ENCODE measurements at regions not wholly inside any gene's neighbourhood (a gene's known extent, or its start where the extent isn't known, plus 50 kb on each side); places are given as distances from the start of the nearest gene placed in this dataset.

DNA sequence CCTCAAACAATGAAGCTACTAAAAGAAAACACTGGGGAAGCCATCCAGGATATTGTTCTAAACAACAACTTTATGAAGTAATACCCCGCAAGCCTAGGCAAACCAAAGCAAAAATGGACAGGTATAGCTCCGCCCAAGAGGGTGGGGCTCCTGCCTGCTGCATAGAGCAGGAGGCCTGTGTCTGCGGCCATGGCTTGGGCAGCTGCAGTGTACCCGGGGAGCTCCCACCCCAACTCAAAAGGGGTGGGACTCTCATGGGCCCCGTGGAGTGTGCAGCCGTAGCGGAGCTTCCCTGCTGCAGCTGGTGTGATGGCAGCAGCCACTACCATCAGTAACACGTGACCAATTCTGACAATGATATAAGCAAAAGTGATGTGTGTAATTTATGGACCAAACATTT lies 264.2 kb upstream of the KITLG start:
- no peaks in the 10 kb centered on the region for H3K79me2 ChIP-seq

DNA sequence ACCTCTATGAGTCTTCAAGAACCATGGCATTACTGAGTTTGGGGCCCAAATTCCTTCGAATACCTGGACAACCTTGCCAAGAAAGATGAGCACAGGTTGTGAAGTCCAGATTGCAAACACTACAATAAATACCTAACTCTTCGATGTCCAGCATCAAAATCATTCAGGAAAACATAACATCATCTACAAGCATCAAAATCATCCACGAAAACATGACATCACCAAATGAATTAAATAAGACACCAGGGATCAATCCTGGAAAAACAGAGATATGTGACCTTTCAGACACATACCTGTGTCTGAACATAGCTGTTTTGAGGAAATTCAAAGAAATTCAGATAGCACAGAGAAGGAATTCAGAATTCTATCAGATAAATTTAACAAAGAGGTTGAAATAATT lies 262.0 kb upstream of the KITLG start:
- H3K4me3 ChIP-seq: no peak overlapping the region
- TF ChIP-seq, protein P1, sequence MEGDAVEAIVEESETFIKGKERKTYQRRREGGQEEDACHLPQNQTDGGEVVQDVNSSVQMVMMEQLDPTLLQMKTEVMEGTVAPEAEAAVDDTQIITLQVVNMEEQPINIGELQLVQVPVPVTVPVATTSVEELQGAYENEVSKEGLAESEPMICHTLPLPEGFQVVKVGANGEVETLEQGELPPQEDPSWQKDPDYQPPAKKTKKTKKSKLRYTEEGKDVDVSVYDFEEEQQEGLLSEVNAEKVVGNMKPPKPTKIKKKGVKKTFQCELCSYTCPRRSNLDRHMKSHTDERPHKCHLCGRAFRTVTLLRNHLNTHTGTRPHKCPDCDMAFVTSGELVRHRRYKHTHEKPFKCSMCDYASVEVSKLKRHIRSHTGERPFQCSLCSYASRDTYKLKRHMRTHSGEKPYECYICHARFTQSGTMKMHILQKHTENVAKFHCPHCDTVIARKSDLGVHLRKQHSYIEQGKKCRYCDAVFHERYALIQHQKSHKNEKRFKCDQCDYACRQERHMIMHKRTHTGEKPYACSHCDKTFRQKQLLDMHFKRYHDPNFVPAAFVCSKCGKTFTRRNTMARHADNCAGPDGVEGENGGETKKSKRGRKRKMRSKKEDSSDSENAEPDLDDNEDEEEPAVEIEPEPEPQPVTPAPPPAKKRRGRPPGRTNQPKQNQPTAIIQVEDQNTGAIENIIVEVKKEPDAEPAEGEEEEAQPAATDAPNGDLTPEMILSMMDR (IDR thresholded peaks at IDR 0.05; ENCODE audit: poor library complexity): no peak
- TF ChIP-seq EZH2phosphoT487 (IDR thresholded peaks at IDR 0.05; ENCODE audit: low read depth, severe bottlenecking, unreplicated experiment) (no peak), EZH2 (IDR thresholded peaks at IDR 0.05; ENCODE audit: borderline replicate concordance) (no peak)
- no peaks in the 10 kb centered on the region for H3K9me2 ChIP-seq (replicated peaks; ENCODE audit: insufficient read depth)
- no peak overlapping the region for H2AFZ ChIP-seq
- H3K9me3 ChIP-seq (ENCODE audit: low read depth): no peaks in the 10 kb centered on the region
- WGBS (ENCODE audit: low lambda C conversion rate, missing lambda C conversion rate): 95% methylated on average over 3 of the region's 3 CpGs
- H3K36me3 ChIP-seq (replicated peaks; ENCODE audit: insufficient read depth, low read depth): no peaks in the 10 kb centered on the region
- no peaks in the 10 kb centered on the region for H3K27me3 ChIP-seq
- H3K4me1 ChIP-seq (ENCODE audit: insufficient read depth): no peaks in the 10 kb centered on the region
- H3K79me2 ChIP-seq: no peaks in the 10 kb centered on the region
- no peak overlapping the region for H3K27ac ChIP-seq
- DNase-seq (ENCODE audit: low spot score): no peak
- H3K4me2 ChIP-seq: no peak overlapping the region
- no peaks in the 10 kb centered on the region for H4K20me1 ChIP-seq (ENCODE audit: insufficient read depth, poor library complexity, severe bottlenecking)

More for the DNA sequence above, 264.2 kb upstream of the KITLG start:
- TF ChIP-seq, protein P1 (IDR thresholded peaks at IDR 0.05; ENCODE audit: poor library complexity): no peak
- TF ChIP-seq EZH2phosphoT487 (IDR thresholded peaks at IDR 0.05; ENCODE audit: low read depth, severe bottlenecking, unreplicated experiment): no peak
- TF ChIP-seq EZH2 (IDR thresholded peaks at IDR 0.05; ENCODE audit: borderline replicate concordance): no peak
- Histone ChIP-seq H3K9me2 (replicated peaks; ENCODE audit: insufficient read depth) (no peaks in the 10 kb centered on the region), H3K27me3 (no peaks in the 10 kb centered on the region), H4K20me1 (ENCODE audit: insufficient read depth, poor library complexity, severe bottlenecking) (no peaks in the 10 kb centered on the region), H3K9me3 (ENCODE audit: low read depth) (no peaks in the 10 kb centered on the region), H2AFZ (no peak overlapping the region), H3K36me3 (replicated peaks; ENCODE audit: insufficient read depth, low read depth) (no peaks in the 10 kb centered on the region), H3K4me1 (ENCODE audit: insufficient read depth) (no peaks in the 10 kb centered on the region), H3K4me3 (no peak overlapping the region), H3K27ac (no peak overlapping the region), H3K4me2 (no peak overlapping the region)
- 95% methylated on average over 8 of the region's 8 CpGs for WGBS (ENCODE audit: low lambda C conversion rate, missing lambda C conversion rate)
- DNase-seq (ENCODE audit: low spot score): no peak

DNA sequence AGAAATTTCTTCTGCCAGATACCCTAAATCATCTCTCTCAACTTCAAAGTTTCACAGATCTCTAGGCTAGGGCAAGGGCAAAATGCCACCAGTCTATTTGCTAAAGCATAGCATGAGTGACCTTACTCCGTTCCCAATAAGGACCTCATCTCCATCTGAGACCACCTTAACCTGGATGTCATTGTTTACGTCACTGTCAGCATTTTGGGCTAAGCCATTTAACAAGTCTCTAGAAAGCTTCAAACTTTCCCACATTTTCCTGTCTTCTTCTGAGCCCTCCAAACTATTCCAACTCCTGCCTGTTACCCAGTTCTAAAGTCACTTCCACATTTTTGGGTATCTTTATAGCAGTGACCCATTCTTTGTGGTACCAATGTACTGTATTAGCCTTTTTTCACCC lies 259.2 kb upstream of the KITLG start:
- Histone ChIP-seq H2AFZ (no peak overlapping the region), H3K27me3 (no peaks in the 10 kb centered on the region), H3K9me3 (ENCODE audit: low read depth) (no peaks in the 10 kb centered on the region), H4K20me1 (ENCODE audit: insufficient read depth, poor library complexity, severe bottlenecking) (no peaks in the 10 kb centered on the region), H3K27ac (no peak overlapping the region), H3K9me2 (replicated peaks; ENCODE audit: insufficient read depth) (no peaks in the 10 kb centered on the region), H3K4me3 (no peak overlapping the region), H3K36me3 (replicated peaks; ENCODE audit: insufficient read depth, low read depth) (no peaks in the 10 kb centered on the region), H3K4me1 (ENCODE audit: insufficient read depth) (no peaks in the 10 kb centered on the region), H3K4me2 (no peak overlapping the region), H3K79me2 (no peaks in the 10 kb centered on the region)
- no peak for DNase-seq (ENCODE audit: low spot score)
- WGBS (ENCODE audit: low lambda C conversion rate, missing lambda C conversion rate): 90% methylated on average over 2 of the region's 2 CpGs
- TF ChIP-seq, protein P1 (IDR thresholded peaks at IDR 0.05; ENCODE audit: poor library complexity): no peak
- no peak for TF ChIP-seq EZH2 (IDR thresholded peaks at IDR 0.05; ENCODE audit: borderline replicate concordance)
- TF ChIP-seq EZH2phosphoT487 (IDR thresholded peaks at IDR 0.05; ENCODE audit: low read depth, severe bottlenecking, unreplicated experiment): no peak

DNA sequence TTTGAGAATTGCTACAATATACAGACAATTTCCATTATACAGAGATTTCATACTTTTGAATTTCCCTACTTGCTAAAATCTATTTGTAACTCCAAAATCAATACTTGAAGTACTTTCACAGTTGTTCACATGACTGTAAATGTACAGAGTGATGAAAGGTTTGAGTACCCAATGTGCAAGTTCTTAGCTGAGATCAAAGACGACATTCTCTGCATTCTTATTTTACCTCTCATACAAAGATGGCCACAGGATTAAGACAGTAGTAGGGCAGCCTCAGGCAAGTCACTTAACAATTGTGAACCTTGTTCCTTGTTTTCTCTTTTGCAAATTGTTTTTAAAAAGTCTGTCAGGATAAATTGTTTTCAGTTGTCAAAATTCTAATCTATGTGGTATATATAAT lies 255.9 kb upstream of the KITLG start:
- WGBS (ENCODE audit: low lambda C conversion rate, missing lambda C conversion rate): 50% methylated on average over 1 of the region's 1 CpG
- TF ChIP-seq EZH2phosphoT487 (IDR thresholded peaks at IDR 0.05; ENCODE audit: low read depth, severe bottlenecking, unreplicated experiment): no peak
- TF ChIP-seq, protein P1 (IDR thresholded peaks at IDR 0.05; ENCODE audit: poor library complexity): no peak
- no peak for TF ChIP-seq EZH2 (IDR thresholded peaks at IDR 0.05; ENCODE audit: borderline replicate concordance)
- Histone ChIP-seq H3K36me3 (replicated peaks; ENCODE audit: insufficient read depth, low read depth) (no peaks in the 10 kb centered on the region), H3K4me2 (no peak overlapping the region), H3K27ac (no peak overlapping the region), H3K4me3 (no peak overlapping the region), H3K9me2 (replicated peaks; ENCODE audit: insufficient read depth) (no peaks in the 10 kb centered on the region), H3K9me3 (ENCODE audit: low read depth) (no peaks in the 10 kb centered on the region), H3K79me2 (no peaks in the 10 kb centered on the region), H4K20me1 (ENCODE audit: insufficient read depth, poor library complexity, severe bottlenecking) (no peaks in the 10 kb centered on the region), H3K27me3 (no peaks in the 10 kb centered on the region), H2AFZ (no peak overlapping the region), H3K4me1 (ENCODE audit: insufficient read depth) (no peaks in the 10 kb centered on the region)
- DNase-seq (ENCODE audit: low spot score): no peak

Data from hepatocyte (in vitro differentiated cells).